GM20000 (cell line): ENCODE measurements at regions not wholly inside any gene's neighbourhood (a gene's known extent, or its start where the extent isn't known, plus 50 kb on each side); places are given as distances from the start of the nearest gene placed in this dataset.
"Not testable (repeated sequence)": the region's sequence is repeated elsewhere in the genome, so short reads cannot be mapped to it uniquely, and the experiment has no call there.

Experiments used
- DNase-seq: peaks from one replicate; pipeline ENCODE4 v3.0.0; 2012; ENCODE audit warnings: low spot score
- TF ChIP-seq, protein P1 (sequence below): IDR thresholded peaks from 2 replicates; pipeline ENCODE4 v1.5.1; 2012; ENCODE audit warnings: mild to moderate bottlenecking, control low read depth; ENCODE audit errors: extremely low read depth, missing control alignments

DNA sequence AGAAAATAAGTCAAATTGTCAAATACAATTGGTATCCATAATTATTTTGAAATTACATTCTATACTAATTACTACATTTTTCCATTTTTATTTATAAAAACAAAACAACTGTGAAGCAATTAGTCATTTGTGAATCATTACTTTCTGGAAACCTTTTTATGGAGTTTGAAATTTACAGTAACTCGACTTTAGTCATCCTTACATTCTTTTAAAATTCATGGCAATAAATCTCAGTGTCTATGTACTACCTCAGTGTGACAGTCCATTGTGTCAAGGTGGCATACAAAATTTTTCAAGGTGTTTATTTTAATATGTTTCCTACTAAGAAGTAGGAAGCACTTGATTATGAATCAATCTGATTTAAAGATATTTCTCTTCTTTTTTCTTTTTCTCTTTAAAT lies 1949.4 kb upstream of the RAG2 start:
- DNase-seq, result no peak
- TF ChIP-seq, protein P1, sequence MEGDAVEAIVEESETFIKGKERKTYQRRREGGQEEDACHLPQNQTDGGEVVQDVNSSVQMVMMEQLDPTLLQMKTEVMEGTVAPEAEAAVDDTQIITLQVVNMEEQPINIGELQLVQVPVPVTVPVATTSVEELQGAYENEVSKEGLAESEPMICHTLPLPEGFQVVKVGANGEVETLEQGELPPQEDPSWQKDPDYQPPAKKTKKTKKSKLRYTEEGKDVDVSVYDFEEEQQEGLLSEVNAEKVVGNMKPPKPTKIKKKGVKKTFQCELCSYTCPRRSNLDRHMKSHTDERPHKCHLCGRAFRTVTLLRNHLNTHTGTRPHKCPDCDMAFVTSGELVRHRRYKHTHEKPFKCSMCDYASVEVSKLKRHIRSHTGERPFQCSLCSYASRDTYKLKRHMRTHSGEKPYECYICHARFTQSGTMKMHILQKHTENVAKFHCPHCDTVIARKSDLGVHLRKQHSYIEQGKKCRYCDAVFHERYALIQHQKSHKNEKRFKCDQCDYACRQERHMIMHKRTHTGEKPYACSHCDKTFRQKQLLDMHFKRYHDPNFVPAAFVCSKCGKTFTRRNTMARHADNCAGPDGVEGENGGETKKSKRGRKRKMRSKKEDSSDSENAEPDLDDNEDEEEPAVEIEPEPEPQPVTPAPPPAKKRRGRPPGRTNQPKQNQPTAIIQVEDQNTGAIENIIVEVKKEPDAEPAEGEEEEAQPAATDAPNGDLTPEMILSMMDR, result no peak

DNA sequence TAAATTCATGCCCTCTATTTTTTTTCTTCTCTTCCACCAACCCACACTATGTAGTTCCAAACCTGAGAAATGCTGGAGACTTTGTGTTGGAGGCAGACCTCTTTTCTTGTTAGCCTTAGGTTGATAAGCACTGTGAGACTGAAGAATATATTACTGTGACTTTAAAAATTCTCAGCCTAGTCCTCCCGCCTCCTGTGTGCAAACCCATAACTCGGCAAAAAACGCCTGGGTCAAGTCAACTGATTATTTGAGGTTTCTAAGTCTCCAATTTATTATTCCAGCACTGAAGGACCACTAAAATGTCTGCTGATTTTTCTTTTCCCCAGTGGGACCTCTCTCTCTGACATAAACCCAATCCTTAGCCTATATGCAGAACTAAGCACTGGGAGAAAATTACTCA lies 1946.0 kb upstream of the RAG2 start:
- no peak for DNase-seq
- TF ChIP-seq, protein P1, result no peak

DNA sequence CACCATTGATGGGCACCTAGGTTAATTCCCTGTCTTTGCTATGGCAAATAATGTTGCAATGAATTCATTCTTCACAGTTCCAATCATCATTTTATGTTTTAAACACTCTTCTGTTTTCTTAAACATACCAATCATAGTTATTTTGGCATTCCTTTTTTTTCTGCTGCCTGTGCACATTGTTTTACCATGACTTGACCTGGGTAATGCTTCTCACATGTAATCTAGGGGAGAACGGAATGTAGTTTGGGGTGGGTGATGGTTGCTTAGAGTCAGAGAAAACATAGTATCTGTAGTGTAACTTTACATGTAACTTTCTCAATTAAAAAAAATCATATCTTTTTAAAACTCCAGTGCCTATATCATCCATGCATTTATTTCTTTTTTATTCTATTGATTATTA lies 1945.3 kb upstream of the RAG2 start:
- DNase-seq, result no peak
- TF ChIP-seq, protein P1, result no peak

DNA sequence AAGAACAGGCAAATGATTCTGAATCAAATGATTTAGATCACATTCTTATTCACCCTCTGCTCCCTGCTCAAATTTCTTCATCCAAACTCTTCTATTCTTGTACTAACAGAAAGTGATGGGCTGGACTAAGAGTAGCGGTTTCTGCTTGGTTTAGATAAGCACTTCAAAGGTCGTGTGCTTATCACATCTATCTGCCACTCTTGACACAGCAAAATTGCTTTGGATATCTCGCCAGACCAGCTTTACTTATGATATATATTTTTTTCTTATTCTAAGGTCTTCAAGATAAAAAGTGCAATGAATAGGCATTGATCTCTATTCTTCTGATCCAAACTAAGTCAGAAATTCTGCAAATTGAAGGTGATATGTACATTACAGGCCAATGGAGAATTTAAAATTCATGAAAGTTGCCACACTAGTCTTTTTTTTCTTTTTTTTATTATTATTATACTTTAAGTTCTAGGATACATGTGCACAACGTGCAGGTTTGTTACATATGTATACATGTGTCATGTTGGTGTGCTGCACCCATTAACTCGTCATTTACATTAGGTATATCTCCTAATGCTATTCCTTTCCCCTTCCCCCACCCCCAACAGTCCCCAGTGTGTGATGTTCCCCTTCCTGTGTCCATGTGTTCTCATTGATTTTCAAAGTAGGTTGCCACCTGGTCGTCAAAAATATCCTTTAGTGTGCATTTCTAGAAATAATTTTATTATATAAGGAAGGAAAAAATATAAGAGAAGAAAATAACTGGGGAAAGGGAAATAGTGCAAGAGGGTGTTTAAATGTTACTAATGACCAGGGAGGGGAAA lies 1941.0 kb upstream of the RAG2 start:
- no peak for DNase-seq
- TF ChIP-seq, protein P1, result no peak

DNA sequence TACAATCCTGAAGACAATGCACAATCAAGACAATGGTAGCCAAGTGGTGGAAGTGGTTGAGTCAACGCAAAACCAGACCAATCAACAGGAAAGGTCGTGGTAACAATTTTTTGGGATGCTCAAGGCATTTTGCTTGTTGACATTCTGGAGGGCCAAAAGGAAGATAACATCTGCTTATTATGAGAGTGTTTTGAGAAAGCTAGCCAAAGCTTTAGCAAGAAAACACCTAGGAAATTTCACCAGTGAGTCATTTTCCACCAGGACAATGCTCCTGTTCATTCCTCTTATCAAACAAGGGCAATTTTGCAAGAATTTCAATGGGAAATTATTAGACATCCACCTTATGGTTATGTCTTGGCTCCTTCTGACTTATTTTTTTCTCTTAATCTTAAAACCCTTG lies 1932.2 kb upstream of the RAG2 start:
- TF ChIP-seq, protein P1, result no peak

DNA sequence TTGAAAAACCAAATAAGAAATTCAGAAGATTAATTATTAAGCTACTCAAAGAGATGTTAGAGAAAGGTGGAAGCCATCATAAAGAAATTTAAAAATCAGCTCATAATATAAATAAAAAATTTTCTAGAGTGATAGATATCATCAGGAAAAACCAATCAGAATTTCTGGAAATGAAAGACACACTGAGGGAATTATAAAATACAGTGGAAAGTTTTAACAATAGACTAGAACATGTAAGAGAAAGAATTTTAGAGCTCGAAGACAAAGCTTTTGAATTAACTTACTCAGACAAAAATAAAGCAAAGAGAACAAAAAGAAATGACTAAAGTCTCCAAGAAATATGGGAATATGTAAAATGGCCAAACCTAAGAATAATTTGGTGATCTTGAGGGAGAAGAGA lies 1926.9 kb upstream of the RAG2 start:
- no peak for DNase-seq
- TF ChIP-seq, protein P1, result no peak

More for the DNA sequence above, 1932.2 kb upstream of the RAG2 start:
- DNase-seq, result no peak

DNA sequence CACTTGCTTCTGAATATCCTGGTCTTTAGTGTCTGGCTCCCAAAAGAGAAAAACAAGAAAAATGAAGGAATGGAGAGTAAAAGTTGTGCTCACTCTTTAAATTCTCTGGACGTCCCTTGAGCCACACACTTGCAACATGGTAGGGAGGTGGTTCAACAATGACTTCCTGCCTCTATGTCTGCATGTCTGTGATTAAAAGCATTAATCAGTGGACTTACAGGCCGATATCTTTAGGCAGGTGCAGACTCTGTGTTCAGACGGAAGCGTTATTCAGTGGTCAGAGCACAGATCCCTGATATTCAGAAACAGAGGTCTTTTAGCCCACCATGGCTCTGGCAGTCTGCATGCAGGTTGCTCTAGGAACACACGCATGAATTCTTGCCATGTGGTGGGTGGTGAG lies 1920.0 kb upstream of the RAG2 start:
- TF ChIP-seq, protein P1, result no peak
- no peak for DNase-seq

DNA sequence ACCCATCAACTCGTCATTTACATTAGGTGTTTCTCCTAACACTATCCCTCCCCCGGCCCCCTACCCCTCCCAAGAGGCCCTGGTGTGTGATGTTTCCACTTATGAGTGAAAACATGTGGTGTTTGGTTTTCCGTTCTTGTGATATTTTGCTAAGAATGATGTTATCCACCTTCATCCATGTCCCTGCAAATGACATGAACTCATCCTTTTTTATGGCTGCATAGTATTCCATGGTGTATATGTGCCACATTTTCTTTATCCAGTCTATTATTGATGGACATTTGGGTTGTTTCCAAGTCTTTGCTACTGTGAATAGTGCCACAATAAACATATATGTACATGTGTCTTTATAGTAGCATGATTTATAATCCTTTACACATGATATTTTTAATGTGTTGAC lies 1914.8 kb upstream of the RAG2 start:
- not testable (repeated sequence) for DNase-seq
